Pulmonary artery endothelial cell (primary cell): ENCODE measurements at regions not wholly inside any gene's neighbourhood (a gene's known extent, or its start where the extent isn't known, plus 50 kb on each side); places are given as distances from the start of the nearest gene placed in this dataset.

Experiments
- DNase-seq: peaks from one replicate; pipeline ENCODE4 v3.0.0-alpha.2; 2011; ENCODE audit warnings: low read depth, low spot score

DNA sequence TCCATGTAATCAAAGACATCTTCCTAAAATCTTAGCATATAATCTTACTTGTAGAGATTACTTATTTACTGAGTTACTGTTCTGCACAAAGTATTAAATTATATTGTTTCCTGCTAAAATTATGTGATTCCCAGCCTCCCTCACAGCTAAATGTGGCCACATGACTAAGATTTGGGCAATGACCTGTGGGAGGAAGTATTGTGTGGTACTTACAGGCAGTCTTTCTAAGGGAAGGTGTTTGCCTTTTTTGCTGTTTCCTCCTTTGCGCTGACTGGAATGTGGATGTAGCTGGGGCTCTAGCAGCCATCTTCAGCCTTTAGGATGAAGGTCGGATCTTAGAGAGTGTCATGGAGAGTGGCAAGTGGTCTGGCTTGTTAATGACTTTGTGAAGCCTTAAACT, 146.3 kb upstream of the APCDD1 start:
- DNase-seq: no peak

DNA sequence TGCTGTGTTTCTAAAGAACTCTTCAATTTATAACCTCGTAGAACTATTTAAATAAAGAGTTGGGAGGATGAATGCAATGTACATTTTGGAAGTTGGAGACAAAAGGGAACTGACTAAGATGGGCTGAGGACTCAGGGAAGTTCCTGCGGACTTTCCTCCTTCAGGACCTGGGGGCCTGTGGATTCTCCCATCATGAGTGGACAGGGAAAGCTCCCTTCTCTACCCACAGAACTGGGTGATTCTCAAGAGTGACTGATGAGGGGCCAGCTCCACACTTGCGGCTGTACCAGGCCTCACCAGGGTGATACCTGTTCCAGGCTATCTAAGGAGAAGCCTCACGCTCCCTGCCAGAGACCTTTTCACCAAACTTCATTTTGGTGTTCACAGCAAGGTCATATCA, 143.8 kb upstream of the APCDD1 start:
- no peak for DNase-seq

DNA sequence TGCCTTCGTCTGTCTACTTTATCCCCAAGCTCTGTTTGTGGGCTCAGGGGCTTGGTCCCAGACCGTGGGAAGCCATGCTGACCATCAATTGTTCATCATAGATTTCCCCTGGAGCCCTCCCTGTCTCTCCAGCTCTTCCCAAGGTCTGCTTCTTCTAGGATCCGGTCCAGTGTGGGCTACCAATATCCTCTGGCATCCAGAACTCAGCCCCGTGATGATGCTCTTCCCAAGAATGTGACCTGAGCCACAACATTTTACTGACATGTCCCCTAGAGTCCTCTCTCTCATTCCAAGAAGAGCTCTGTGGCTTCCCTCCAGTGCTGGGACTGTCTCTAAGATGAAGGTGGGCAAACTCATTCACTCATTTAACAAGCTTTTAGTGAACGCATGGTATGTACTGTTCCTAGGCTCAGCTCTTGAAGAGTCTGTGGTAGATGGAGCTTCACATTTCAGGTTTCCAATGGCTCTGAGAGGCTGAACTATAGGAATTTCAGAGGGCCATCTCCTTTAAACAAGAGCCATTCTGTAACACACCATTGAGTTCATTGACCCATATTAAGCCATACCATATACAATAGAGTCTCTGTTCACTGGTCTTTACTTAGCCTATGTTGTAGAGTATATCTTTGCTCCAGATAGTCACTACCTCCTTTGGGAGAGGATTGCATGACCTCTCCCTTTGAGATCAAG, 142.0 kb upstream of the APCDD1 start:
- no peak for DNase-seq

DNA sequence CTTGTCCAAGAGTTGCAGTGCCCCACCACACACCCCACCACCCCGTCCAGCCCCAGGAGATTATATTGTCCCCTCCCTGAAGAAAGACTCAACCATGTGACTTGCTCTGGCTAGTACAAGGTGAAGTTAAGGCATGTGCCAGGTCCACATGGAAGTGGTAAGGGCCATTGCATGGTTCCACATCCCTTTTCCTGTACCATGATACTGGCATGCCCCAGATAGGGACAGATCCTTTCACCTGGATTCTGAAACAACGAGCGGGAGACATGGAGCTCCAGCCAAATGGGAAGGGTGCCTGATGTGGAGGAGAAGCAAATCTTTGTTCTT, 141.5 kb upstream of the APCDD1 start:
- DNase-seq: no peak

DNA sequence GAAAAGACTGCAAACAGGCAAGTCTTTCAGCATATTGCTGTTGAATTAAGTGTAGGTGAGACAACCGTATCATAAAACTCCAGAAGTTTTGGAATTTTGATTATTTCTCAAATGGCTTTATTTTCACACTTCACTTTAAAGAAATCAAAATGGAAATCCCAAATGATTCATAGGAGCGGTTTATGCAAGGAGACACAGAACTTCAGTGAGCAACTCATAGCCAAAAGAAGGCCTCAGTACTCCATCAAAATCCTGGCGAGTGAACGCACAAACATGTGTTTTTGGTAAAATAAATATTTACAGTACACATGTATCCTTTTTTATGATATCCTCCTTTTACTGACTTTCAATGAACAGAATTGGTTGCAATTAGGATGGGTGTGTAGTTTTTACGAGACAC, 140.4 kb upstream of the APCDD1 start:
- DNase-seq: no peak

DNA sequence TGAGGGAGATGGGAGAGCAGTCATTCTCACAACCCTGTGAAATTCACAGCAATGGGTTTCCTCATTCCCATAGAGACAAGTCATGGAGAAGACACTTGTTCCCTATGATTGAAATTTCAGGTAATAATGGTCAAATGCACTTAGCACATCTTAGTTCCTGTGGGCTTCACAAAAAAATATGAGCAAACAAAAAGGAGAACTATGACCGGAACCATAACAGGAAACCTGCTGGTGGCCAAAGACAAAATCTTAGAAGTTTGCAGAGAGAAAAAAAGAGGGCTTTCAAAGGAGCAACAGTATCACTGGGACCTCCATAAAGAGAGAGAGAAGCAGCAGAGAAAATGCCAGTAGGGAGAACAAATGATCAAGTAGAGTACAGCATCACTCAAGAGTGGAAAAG, 138.9 kb upstream of the APCDD1 start:
- no peak for DNase-seq

DNA sequence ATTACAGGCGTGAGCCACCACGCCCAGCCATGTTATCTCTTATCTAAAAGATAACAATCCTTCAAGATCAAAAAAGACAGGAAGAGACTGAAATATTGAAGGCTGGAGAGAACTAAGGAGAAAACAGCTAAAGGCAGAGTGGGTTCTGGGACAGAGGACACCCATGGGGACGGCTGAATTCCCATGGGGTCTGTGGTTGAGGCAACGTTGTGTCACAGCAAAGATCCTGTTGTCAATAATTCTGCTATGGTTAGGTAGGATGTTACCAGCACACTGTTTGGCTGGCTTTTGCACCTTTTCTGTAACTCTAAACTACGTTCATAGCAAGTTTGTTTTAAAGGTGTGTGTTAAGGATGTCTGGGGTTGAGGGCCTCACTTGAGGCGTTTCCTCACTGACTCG, 137.7 kb upstream of the APCDD1 start:
- no peak for DNase-seq

DNA sequence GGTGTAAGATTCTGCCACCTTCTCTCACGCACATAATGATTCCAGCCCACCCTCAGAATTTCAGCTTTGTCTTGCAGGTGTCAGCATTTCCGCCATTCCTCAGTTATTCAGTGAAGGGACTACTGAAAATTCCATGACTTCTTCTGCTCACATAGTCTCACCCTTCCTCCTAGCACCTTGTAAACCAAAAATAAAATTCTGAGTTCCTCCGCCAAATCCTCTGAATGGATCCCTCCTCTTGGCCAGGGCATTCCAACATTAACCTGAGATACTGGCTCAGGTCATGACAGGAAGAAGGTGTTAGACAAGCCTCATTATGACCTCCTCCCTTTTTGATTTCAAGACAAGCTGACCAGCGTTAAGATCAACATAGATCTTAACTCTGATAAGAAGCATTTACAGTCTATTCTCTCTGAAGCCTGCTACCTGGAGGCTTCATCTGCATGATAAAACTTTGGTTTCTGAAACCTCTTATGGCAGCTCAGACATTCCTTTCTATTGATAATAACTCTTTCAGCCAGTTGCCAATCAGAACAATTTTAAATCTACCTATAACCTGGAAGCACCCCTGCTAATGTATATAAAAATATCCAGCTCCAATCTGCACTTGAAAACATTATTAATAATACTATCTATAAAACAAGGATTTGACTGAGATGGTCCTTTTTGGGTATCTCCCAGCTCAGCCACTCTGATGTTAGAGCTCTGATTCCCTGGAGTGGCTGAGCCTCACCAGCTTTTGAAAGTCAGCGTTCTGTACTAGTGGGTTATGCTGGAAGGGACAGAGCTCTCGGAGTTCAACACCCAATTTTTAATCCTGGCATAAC, 136.4 kb upstream of the APCDD1 start:
- DNase-seq: no peak

DNA sequence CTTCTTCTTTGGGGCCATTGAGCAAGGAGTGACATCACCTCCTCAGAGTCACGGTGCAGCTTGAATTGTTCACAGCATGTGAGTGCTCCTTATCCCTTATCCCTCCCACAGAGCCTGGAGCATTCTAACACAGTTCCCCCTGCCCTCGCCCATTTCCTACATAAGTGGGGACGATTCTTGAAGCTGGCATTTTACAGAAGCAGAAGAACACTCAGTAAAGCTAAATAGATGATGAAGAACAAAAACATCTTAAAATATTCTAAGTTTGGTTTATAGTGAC, 135.8 kb upstream of the APCDD1 start:
- DNase-seq: no peak

DNA sequence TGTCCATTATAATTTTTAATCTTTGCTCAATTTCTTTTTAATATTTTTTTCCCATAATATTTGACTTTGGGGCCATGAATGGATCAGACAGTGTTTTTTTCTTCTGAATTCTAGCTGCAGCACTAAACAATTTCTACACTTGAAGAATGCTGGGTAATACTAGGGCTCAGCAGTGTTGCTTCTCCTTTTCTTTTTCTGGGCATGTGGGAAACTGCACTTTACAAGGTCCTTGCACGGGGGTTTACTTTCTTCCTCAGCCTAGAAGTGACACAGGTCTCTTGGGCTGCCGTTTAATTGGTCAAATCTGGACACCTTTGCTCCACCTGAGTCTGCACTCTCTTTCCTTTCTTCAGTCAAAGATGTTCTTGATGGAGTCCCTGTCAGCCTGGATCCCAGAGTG, 135.4 kb upstream of the APCDD1 start:
- no peak for DNase-seq

DNA sequence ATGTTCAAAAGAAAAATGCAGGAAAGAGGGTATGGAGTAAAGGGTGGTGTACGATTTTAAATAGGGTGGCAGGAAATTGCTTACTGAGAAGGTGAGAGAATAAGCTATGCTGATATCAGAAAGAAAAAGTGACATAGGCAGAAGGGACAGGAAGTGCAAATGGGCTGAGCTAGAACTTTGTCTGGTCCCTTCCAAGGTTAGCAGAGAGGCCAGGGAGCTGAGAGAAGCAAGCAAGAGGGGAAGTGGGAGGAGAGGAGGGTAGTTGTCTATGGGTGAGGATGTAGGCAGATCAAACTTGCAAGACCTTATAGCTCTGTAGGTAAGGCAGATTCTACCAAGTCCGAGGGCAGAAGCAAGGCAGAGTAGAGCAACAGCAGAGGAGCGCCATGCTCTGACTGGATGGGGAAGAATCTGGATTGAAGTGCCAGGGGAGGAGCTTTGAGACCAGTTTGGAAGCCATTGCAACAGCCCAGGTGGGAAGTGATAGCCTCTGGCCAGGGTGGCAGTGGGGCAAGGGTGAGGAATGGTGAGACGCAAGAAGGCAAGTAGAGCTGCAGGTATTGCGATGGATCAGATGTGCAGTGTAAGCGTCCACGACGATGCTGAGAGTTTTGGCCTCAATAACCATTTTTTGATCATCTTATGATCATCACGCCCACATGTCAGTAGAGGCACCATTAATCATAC, 134.4 kb upstream of the APCDD1 start:
- no peak for DNase-seq

DNA sequence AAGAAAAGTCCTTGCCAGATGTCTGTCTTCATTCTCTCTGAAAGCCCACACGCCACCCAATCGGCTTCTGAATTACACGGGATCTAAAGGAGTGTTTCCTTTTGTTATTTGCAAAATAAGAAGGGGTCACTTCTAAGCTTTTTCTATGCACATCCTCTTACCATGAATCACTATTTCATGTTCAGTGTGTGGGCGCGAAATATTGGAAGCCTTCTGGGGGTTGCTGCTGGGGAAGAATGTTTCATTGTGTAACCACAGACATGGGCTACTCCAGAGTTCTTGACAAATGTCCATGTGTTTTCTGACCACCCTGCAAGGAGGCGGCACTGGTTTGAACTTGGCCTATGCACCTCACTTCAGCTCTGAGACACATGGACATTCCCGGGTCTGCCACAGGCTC, 133.6 kb upstream of the APCDD1 start:
- no peak for DNase-seq

DNA sequence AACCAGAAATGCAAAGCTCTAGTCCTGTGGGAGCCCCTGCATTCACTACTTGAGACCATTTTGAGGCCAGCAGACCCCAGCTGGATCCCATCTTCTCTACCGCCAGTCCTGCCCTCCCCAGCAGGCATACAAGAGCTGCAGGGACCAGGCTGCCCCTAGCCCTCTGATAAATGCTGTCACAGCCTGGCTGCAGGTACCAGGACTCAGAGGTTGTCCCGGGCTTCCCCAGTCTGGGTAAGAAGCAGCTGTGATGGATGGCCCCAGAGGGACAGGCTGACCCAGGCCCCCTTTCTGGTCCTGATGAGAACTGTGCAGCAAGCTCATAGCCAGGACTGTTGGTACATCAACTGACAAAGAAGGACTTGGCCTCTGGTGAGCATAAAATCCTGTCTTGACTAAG, 132.9 kb upstream of the APCDD1 start:
- no peak for DNase-seq

DNA sequence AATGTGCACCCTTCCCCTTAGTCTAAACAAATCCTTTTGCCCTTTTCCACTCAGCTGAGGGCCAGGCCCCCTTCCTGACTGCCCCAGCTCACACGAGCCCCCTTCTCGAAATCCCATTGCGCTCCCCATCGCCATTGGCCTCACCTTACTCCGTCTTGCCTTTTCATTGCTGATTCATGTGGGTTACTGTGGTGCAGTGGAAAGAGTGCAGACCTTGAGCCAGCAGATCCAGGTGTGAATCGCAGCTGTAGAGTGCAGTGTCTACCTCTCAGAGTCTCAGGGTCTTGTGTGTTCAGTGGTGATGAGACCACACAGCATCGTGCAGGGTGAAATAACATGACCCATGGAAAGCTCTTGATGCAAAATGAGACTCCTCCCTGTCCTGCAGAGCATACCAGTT, 132.4 kb upstream of the APCDD1 start:
- no peak for DNase-seq

DNA sequence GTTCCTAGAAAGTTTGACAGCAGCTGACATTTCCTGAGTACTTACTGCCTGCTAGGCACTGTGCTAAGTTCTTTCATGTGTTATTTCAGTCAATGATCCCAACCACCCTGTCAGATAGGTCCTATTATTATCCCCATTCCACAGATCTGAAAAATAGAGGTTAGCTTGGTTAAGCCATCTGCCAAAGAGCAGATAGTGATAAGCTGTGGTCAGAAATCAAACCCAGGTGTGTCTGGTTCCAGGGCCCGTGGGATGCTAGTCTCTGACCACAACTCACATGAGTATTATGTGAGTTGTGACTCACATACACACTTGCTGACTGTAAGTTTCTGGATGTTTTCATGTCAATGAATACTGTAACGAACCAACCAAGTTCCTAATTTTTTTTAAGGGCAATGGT, 132.0 kb upstream of the APCDD1 start:
- DNase-seq: no peak

DNA sequence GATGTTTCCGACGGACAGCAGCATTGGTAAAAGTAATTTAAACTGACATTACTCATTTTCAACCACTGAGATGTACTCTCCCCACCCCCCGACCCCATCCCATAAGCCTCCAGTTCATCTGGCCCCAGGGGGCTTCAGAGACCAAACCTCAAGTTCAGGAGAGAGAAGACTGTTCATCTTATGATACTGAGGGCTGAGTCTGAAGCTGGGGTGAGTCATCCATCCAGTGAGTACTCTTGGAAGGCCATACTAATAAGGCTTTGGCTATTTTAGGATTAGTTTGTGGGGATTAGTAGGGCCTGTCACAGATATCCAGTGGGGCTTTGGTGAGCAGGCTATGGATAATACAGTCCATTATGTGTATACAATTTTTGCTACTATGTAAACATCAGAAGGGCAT, 125.3 kb upstream of the APCDD1 start:
- DNase-seq: no peak

DNA sequence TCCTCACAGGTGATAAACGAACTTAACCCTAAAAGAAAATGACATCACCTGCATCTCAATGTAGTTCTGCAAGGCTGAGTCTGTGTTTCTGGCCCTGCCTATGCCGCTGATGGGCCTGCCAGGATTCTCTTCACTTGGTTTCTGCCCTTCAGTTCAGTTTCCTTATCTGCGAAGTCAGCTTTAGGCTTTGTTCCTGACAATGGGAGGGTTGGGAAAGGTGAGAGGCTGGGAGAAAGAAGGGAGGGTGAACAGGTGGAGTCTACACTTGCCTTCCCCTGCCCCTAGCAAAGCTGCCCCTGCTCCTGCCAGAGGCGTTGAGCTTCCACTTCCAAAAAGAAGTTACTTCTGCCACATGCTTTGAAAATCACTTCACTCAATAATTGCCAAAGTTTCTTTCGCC, 124.0 kb upstream of the APCDD1 start:
- DNase-seq: no peak

DNA sequence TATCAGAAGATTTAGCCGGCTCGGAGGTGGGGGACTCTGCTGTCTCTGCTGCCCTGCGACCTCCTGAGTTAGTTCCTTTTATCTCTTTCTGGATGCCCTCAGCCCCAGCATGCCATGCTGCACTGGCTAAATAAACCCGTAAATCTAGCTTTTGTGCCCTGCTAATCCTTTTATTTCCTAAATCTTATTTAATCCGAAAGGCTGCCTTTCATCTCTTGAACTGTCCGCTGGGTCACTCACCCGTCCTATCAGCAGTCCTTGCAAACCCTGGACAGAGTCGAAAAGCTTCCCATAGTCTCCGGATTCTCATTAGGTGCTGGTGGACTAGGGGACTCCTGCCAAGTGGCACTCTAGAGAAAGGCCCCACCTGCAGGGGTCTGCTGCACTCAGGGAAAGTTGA, 122.0 kb upstream of the APCDD1 start:
- no peak for DNase-seq

DNA sequence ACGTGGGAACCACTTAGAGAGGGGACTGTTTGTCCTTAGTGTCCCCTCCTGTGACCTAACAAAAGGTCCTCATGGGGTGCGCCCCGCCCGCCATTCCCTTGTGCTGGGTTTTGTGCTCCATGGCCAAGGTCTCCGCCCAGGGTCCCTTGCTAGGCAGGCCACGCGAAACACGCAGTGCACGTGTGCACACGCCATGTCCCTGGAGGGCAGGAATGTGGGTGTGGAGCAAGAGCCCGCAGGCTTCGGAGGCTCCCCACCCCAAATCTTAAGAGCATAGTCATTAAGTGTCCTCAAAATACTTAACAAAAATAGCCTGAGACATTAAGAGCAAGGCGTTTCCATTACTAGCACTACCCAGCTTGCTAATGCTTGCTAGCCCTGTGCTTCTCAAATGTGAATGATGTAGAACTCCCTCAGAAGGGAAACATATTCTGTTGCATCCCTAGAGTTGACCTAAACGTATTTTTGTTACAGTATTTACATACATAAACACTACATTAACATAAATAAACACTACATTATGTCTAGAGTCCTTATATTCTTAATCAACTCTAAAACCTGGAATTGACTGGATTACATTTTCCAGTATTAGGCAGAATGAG, 117.6 kb upstream of the APCDD1 start:
- DNase-seq: no peak

DNA sequence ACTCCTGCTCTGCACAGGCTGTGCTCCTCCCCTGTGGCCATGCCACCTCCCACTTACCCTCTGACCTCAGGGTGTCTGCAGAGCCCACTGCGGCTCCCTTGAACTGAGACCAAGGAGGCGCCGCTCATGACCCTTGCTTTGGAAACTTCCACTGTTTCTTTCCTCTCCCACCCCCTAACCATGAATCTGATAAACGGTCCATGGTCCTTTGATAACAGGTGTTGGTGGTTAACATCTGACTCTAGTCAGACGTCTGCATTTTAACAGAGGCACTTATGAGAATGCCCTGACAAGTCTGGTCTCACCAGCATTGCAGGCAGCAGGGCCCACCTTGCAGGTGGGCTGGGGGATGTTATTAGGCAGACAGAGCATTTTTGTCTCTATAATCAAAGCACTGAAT, 113.6 kb upstream of the APCDD1 start:
- no peak for DNase-seq

DNA sequence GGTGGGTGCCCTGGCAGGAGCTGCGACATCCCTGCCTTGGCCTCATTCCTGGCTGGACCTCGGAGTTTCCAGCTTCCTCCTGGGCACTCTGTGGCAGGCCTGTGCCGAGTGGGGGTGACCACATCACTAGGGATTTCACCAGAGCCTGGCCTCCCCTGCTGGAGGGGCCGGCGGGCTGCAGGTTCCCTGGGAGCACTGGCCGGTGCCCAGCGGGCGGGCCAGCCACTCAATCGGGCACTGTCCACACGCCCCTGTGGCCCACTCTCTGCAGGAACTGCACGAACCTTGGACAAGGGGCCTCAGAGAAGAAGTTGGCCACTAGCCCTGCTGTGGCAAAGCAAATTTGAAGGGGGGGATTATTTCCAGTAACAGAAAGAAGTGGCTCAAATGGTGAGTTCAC, 110.7 kb upstream of the APCDD1 start:
- DNase-seq: no peak

DNA sequence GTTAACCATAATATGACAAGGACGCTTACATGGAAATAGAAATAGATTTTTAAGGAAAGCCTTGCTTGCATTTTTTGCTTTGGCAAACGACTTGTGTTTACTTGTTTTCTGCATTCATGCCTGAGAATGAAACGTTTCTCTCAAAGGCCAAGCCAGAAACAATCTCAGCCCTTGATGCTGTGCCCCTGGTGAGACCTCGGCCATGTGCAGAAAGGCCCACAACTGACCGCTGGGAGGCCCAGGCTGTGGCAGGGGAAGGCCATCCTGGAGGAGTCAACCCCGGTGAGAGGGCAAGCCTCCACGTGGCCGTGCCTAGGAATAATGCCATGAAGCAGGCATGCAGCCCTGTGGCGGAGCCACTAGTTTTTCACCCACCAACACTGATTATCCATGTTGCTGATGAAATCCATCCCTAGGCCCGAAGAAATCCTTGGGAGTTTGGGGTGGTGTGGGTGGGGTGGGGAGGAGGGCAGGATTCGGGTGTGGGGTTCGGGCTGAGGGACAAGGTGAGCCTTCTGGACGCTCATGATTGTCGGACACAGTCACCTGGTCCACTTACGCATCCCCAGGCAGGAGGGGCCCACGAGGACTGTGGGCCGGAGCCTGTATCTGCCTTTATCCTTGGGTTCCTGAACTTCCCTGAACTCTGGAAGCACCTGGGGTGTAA, 107.6 kb upstream of the APCDD1 start:
- no peak for DNase-seq
